HTR-8/SVneo (cell line): ENCODE measurements at regions not wholly inside any gene's neighbourhood (a gene's known extent, or its start where the extent isn't known, plus 50 kb on each side); places are given as distances from the start of the nearest gene placed in this dataset.
A peak's percentile ranks its signal among the peaks of the same experiment; 100 is the strongest.

ENCODE experiments used
- DNase-seq: peaks from one replicate; pipeline ENCODE4 v3.0.0; 2011; ENCODE audit warnings: low spot score, mixed read lengths; ENCODE audit not compliant: insufficient read length
- FAIRE-seq: peaks from 2 replicates; lab custom pipeline; 2011; peaks lifted over from hg19 to GRCh38; lab: Jason Lieb, UNC

DNA sequence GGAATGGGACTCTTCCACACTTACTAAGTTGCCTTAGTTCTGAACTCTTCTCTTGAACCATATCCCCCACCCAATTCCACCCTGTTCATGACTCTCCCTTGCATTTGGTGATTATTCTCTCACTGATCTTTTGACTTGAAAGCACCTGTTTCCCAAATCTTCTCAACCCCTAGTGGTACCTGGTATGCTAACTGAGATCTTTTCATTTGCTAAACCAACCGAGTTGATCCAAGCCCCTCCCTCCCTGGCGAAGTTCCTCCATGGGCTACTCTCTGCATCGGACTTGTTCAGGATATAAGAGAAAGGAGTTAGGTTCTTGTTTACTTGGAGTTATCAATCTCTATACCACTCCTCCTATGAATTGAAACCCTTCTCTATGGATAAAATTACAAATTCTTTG, 593.5 kb downstream of the BCL11A start:
- DNase-seq, result no peak
- FAIRE-seq, result no peak

GRCh38 chr2:59957504-59957903, 596.0 kb downstream of the BCL11A start:
- FAIRE-seq, result no peak

DNA sequence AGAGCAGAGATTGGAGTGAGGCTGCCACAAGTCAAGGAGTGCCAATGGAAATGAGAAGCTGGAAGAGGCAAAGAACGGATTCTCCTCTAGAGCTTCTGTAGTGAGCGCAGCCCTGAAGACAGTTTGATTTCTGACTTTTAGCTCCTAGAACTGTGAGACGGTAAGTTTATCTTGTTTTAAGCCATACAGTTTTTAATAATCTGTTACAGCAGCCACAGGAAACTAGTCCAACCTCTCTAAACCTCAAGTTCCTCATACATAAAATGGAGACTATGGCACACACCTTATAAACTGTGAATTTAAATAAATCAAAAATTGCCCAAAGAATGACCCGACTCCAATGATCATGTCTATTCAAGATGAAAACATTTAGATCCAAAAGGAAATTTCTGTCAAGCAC, 596.5 kb downstream of the BCL11A start:
- no peak for FAIRE-seq

More at GRCh38 chr2:59957504-59957903, 596.0 kb downstream of the BCL11A start:
- DNase-seq, result no peak

DNA sequence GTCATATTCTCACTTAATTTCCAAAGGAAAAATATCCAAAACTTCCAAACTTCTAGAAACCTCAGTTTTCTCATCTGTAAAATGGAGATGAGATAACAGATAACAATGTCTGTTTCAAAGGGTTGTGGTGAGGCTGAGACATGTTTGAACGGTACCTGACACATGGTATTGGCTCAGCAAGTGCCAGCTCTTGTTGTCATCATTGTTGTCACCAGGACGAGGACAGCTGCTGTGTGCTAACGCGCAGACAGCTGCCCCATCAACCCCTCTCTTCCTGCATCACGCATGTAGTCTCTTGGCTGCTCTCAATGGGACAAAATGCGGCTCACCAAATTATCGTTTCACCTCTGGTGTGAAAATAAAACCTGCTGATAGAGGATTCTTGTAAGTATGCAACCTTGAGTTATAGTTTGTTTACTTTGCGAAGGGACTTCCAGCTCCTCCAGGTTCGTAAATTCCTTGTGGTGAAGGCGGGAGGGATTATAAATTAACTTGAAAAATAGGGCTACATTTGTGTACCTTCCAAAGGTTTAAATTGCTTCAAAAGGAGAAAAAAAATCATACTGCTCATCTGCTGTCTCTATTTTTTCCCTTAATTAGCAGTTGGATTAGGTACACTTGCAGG, 605.4 kb downstream of the BCL11A start:
- FAIRE-seq (peak; percentile 26), DNase-seq (no peak)

More for the DNA sequence above, 596.5 kb downstream of the BCL11A start:
- no peak for DNase-seq

- FAIRE-seq, result no peak
- no peak for DNase-seq
These were observed 606.2 kb downstream of the BCL11A start for GRCh38 chr2:59947209-59947608.

DNA sequence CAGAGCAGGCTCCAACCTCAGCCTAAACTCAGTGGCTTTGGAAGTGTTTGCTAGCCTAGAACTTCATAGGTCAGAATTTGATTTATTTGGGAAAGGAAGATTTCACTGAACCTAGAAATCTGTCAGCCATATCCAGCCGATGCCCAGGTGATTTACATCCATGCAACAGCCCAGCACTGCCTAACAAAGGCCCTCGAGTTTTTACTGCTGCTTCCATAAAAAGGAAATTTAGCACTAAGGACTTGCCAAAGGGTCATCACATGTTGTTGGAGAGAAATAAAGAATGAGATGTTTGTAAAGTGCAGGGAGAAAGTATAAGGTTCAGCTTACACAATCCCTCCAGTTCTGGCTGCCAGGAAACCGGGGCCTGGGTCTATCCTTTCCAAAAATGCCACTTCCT, 614.2 kb downstream of the BCL11A start:
- DNase-seq (no peak), FAIRE-seq (no peak)

GRCh38 chr2:59938181-59938580, 615.3 kb downstream of the BCL11A start:
- DNase-seq, result no peak
- no peak for FAIRE-seq

- FAIRE-seq (no peak), DNase-seq (no peak)
These were observed 617.4 kb downstream of the BCL11A start for GRCh38 chr2:59936048-59936447.

GRCh38 chr2:59935005-59935404, 618.4 kb downstream of the BCL11A start:
- FAIRE-seq (no peak), DNase-seq (no peak)

DNA sequence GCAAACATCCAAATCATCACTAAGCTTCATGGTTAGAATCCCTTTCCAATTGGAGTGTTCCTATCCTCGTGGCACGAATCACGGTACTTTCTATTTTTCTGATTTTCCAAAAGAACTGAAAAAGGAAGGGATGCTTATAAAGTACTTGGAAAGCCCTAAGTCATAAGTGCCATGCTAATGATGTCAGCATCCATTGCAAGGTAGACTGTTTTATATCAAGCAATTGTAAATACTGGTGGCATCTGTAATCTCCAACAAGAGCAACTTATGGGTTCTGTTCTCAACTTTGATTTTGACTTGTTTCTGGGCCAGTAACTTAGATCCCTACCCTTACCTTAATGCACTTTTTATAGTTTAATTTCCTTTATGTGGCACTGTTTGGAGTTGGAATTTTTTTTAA, 619.5 kb downstream of the BCL11A start:
- DNase-seq, result no peak
- no peak for FAIRE-seq

GRCh38 chr2:59932341-59932740, 621.1 kb downstream of the BCL11A start:
- no peak for DNase-seq
- no peak for FAIRE-seq

GRCh38 chr2:59930430-59930829, 623.0 kb downstream of the BCL11A start:
- no peak for DNase-seq
- FAIRE-seq, result no peak

DNA sequence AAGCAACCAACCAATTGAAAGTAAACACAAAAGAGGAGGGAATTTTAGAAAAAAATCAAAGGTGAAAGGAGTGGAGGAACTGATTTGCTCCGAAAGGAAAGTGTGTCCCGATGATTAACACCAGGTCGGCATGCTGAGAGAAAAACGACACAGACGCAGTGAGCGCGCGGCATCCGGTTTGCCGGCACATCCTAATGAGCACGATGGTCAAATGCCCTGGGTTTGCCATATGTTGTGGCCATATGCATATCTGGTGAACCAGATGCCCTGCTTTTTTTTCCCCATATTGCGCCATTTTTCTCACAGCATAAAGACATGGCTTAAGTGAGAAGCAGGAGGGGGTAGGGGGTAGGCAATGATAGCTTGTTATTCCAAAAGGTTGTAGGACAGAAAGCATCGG, 626.7 kb downstream of the BCL11A start:
- FAIRE-seq (no peak), DNase-seq (no peak)

DNA sequence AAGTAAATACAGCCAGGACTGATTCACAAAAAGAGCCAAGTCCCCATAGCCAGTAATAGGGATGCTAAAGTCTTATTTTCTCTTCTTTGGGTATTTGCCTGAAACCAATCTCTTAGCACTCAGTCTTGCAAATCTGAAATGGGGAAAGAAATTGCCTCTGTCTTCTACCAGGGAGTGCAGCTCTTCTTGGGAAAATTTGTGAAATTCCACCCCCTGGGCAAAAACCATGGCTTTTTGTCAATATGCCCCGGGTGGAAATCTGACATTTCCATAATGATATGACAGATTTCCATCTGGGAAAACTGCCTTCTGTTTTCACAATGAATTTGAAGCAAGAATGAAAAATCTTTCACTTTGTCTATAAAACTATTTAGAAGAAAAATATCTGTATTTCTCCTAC, 628.1 kb downstream of the BCL11A start:
- no peak for FAIRE-seq
- DNase-seq, result no peak

GRCh38 chr2:59924346-59924745, 629.1 kb downstream of the BCL11A start:
- no peak for FAIRE-seq
- DNase-seq, result no peak

DNA sequence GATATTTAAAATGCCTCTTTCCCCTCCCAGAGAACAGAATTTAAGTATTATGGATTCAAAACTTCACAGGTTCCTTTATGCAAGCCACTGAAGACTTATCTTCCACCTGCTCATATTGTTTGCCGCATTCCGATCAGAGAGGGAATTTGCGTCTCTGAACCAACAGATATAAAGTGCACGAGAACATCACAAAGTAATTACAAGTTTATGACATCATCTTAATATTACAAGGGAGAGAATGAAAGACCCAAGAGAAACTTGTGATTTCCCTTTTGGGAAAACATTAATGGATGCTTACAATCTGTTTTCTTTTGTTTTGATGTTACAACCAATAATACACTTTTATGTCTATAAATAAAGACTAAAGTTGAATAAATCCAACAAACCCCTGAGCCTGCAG, 631.0 kb downstream of the BCL11A start:
- DNase-seq (no peak), FAIRE-seq (no peak)

- DNase-seq (no peak), FAIRE-seq (no peak)
These were observed 631.7 kb downstream of the BCL11A start for GRCh38 chr2:59921743-59922142.

DNA sequence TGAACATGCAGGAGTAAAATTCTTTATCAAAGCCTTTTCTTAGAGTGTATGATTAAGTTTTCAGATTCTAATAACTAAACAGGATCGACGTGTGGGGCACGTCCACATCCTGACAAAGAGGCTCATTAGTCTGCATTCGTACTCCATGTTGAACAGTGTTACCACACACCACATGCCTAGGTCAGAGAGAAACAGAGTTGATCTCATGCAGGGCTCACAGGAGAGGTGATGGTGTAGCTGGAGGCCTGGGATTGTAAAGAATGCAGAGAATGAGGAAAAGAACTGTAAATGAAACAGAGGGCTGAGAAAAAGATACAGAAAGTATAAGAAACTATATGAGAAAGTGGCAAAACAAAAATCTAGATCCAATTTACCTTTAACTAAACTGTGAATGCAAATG, 632.5 kb downstream of the BCL11A start:
- FAIRE-seq (no peak), DNase-seq (no peak)

DNA sequence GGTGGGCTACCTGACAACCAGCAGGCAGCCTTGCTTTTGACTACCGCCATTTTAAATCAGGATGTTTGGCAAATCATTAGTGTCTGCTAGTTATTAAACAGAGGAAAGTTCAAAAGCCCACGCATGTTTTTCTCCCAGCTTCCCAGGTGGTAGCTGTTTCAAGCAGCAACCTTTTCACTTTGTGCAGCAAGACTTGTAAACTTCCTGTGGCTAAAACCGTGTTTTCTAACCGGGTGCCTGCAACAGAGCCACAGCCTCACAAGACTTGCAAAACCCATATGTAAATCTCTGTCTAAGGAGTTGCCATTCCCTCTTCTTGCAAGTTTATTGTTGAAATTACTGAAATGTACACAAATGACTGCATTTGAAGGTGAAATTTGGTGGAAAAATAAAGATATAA, 633.1 kb downstream of the BCL11A start:
- FAIRE-seq (no peak), DNase-seq (no peak)

DNA sequence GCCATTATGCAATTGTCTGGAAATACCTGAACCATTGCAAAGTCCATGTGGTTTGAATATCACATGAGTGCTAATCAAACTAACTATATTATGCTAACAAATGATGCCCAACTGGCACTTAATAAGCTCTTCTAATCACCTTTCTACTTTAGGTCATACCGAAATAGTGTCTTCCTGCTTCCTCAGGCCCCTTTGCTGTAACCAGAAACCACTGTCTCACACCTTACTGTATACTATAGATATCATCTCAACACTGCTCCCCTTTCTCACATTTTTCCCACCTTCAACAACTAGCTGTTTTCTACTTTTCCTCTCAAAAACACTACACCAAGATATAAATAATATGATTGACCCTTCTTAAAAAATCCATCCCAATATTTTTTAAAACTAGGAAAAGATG, 633.9 kb downstream of the BCL11A start:
- no peak for FAIRE-seq
- DNase-seq, result no peak

DNA sequence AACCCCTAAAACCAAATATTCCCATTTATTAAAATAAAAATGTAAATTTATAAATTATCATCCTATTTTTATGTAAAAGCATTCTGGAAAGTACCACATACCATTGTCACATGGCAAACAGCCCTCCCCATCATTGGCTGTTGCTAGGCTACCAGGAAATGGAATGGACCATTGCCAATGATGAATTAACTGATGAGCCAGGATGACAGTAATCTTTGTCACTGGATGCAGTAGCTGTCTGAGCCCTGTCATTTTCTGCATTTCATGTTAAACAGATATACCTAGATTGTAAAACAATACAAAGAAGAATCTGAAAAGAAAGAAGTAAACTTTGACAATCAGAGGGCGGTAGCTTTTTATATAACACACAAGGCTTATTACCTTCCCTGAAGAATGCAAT, 641.4 kb downstream of the BCL11A start:
- FAIRE-seq (no peak), DNase-seq (no peak)

DNA sequence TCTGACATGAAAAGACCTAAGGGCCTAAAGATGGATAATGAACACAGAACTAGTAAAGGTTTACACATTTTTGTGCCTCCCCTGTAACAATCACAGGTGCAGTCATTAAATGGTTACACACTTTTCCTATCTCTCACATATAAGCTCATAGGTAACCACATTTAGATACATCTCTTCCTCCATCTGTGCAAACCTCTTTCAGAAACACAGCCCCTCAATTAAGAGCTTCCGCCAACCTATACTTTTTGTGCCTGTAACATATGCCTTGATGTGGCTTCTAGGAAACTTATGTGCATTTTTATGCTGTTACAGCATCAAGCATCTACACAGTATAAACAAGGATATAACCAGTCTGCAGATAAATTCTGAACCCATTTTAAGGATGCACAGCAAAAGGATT, 643.3 kb downstream of the BCL11A start:
- FAIRE-seq, result no peak
- DNase-seq, result no peak

DNA sequence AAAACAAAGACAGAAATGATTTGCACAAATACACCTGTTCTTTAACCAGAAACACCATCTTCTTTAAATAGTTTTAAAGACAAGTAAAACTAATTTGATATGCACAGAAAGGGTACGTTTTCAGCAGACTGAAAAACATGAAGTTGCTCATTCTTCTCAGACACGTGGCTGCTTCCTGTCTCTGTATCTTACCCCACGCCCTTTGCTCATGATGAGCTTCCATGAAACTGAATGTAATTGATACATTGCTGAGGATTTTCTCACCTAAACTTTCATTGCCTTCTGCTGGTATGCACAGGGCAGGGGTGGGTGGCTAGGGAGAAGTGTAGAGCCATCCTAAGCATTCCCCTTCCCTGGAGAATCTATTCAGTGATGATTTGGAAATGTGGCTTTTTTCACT, 644.3 kb downstream of the BCL11A start:
- no peak for FAIRE-seq
- no peak for DNase-seq
